GF-D8 (cell line): ENCODE measurements at regions not wholly inside any gene's neighbourhood (a gene's known extent, or its start where the extent isn't known, plus 50 kb on each side); places are given as distances from the start of the nearest gene placed in this dataset.
"Not testable (repeated sequence)": the region's sequence is repeated elsewhere in the genome, so short reads cannot be mapped to it uniquely, and the experiment has no call there.

Source experiments
- DNase-seq: peaks from one replicate; lab custom pipeline; 2025; lab: John Stamatoyannopoulos, UW

DNA sequence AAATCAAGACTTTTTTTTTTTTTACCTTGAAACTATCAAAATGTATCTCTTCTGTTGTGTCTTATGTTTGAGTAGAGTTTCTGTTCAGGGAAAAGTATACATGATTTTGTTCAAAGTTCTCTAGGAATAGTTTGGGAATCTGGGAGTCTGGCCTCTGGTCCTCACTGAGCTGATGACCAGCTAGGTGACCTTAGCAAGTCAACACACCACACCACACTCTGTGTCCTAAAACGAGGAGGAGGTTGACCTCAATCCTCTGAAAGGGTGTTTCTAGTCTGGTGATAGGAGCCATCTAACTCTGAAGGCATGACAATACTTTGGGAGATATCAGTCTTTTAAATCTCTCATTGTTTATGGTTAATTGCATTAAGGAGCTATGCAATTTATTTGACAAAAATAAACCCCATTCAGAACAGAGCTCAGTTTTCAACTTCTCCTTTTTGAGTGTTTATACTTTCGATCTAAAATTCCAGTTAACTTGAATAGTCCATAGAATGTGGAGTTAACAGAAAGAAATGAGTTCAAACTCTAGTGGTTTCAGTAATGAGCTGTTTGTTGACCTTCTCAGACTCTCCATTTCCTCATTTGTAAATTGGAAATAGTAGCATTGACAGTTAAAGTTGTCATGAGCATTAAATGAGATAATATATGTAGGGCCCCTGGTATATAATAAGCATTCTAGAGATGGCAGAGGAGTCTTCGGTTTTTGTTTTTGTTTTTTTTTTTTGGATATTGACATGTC, 112.2 kb upstream of the LRRN1 start:
- no peak for DNase-seq

- no peak for DNase-seq
Observed at GRCh38 chr3:3685721-3686120, 113.5 kb upstream of the LRRN1 start.

- no peak for DNase-seq
Observed at GRCh38 chr3:3683261-3683660, 116.0 kb upstream of the LRRN1 start.

DNA sequence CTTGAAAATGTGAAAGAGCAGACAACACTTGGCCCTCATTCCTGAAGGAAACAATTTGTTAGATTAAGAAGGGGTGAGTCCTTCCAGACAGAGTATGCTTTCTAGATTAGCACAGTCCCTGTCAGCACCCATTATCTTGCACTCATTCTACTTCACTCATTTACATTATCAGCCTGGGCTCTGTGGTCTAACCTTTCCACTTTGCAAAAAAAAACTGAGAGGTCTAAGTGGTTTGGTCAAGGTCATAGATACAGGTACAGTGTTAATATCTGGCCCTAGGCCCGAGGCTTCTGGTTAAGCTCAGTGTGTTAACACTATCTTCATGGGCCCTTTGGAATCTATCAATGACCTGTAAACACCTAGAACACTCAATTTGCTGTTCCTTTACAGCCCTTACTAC, 123.4 kb upstream of the LRRN1 start:
- DNase-seq: no peak

GRCh38 chr3:3675186-3675585, 124.0 kb upstream of the LRRN1 start:
- DNase-seq: no peak

DNA sequence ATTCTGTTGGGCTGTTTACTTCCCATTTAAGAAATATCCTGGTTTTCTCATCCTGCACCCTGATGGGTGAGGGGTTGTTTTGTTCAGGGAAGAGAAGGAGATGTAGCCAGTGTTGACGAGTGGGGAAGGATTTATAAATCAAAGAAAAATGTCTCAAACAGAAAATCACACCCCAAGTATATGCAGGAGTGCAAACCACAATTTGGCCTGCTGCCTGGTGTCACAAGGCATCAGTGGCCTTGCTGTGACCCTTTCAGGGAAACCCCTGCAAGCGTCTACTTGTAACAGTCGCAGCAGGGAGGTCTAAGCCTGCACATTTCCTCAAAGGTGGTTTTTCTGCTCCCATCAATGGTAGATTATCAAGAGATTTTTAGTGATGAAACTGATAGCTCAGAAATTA, 132.6 kb upstream of the LRRN1 start:
- DNase-seq: no peak

DNA sequence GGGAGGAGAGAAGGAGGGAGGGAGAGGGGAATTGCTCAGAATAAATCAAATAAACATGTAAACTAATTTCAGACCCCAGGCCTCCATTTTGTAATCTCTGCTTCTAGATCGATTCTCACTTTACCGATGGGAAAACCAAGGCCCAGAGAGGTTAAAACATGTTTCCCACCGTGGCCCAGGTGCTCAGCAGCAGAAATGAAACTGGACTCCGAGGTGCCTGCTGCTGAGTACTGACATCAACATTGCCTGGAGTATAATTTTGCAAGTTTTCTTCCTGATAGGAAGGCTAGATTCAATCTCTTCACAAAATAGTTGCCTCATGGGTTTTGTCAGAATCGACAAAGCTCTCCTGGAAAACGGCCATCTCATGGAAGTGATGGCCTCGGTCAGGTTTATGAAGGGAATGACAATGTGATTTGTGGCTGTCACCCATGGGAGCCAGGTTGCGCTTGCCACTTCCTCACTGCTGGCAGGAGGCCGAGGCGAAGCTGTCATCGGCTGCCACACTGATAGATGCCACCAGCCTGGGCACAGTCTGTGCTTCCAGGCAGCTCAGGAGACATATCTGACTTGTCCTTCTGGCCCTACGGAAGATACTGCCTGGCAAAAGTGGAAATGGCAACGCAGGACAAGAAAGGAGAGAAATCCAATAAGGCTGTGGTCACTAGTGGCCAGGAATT, 133.1 kb upstream of the LRRN1 start:
- no peak for DNase-seq

DNA sequence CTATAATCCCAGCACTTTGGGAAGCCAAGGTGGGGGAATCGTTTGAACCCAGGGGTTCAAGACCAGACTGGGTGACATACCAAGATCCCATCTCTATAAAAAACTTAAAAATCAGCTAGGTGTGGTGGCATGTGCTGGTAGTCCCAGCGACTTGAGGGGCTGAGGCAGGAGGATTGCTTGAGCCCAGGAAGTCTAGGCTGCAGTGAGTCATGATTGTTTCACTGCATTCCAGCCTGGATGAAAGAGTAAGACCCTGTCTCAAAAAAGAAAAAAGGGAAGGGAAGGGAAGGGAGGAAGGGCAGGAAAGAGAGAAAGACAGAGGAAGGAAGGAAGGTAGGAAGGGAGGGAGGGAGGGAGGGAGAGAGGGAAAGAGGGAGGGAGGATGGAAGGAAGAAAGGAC, 133.7 kb upstream of the LRRN1 start:
- DNase-seq: no peak

DNA sequence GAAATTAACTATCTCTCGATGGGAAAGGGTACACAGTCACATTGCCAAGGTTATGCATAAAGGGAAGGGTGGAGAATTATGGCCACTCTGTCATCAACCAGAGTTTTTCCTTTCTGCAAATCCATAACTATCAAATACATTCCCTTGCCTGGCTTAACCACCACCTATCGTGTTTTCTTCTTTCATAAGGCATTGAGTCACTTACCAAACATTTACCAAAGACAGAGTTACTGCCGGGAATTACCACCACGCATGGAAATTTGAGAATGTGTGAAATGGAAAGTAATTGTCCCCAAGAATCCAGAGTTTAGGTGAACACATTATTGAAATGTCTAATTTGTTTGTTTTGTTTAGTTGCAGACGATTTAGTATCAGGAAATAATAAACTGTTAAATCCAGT, 134.3 kb upstream of the LRRN1 start:
- no peak for DNase-seq

- DNase-seq: no peak
Observed at GRCh38 chr3:3662610-3663009, 136.6 kb upstream of the LRRN1 start.

DNA sequence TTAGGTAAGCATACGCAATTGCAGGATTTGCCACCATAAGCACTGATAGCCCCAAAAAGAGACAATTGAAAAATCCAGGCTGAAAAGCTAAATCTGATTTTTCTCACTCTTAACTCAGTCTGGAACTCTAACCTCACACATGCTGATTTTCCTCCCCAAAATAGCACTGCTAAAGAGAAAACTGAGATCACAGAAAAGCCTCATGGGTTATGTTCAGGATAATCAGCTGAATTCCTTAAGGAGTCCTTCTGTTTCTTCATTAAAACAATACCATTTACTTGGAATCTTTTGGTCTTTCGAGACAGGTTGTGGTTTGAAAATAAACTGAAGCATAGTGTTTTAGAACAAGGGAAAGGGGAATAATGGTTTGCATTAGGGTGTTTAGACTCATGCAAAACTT, 144.3 kb upstream of the LRRN1 start:
- DNase-seq: no peak

- DNase-seq: no peak
Observed at GRCh38 chr3:3648988-3649679, 150.1 kb upstream of the LRRN1 start.

- no peak for DNase-seq
Observed at GRCh38 chr3:3646934-3647333, 152.3 kb upstream of the LRRN1 start.

DNA sequence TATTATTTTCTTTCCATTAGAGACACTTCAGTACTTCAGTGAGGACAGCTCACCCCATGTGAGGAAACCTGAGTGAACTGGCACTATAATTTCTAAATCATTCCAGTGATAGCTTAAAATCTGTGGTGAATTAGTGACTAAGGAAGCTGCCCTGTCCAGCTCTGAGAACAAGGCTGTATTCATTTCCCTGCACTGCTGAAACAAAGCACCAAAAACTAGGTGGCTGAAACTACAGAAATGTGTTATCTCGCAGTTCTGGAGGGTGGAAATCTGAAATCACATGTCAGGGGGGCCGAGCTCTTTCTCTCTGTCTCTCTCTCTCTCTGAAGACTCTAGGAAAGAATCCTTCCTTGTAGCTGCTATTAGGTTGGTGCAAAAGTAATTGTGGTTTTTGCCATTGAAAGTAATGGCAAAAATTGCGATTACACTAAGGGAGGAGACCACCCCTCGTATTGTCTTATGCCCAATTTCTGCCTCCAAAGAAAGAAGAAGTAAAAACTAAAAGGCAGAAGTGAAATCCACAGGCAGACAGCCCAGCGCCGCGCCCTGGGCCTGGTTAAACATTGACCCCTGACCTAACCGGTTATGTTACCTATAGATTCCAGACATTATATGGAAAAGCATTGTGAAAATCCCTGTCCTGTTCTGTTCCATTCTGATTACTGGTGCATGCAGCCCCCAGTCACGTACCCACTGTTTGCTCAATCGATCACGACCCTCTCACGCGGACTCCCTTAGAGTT, 153.0 kb upstream of the LRRN1 start:
- not testable (repeated sequence) for DNase-seq

DNA sequence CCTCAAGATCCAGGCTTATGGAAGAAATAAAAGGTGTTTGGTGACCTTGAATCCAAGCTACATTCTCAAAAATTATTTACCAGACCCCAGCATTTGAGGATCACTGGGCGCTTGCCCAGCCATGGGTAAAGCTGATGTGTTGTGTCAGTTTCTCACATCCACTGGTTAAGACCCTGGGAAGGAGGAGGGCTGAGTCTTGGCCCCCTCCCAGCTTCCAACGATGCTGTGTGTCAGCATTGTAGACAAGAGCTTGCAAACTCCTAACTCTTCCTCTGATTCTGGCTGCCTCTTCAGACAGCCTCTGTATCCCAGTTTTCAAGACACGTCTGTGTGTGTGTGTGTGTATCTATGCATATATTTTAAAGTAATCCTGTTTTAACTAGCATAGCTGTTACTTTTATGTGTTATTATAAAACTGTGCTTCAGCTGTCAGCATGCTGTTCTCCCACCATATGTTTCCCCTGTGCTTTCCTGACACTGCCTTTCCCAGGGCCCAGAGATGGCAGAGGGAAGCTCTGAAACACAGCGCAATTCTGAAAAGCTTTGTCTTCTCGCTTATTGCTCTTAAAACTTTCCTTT, 157.3 kb upstream of the LRRN1 start:
- DNase-seq: no peak

DNA sequence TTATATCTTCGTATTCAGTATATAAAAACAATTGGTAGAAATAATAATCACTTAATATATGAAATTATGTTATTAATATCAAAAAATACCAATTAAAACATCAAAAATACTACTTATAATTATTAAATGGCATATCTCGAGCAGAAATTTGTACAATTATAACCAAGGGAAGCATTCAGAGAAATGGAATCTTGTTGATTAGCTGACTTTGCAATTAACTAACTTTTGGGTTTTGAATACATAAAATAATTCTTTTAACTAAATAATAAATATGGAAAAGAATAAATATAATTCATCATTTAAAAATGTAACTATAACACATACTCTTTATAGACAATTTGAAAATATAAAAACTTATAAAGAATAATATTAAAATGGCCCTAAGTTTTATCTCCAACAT, 160.2 kb upstream of the LRRN1 start:
- DNase-seq: no peak

GRCh38 chr3:3636815-3637214, 162.4 kb upstream of the LRRN1 start:
- DNase-seq: no peak

- DNase-seq: no peak
Observed at GRCh38 chr3:3635109-3635508, 164.1 kb upstream of the LRRN1 start.

GRCh38 chr3:3634326-3634725, 164.9 kb upstream of the LRRN1 start:
- no peak for DNase-seq

GRCh38 chr3:3633761-3634160, 165.5 kb upstream of the LRRN1 start:
- DNase-seq: no peak

DNA sequence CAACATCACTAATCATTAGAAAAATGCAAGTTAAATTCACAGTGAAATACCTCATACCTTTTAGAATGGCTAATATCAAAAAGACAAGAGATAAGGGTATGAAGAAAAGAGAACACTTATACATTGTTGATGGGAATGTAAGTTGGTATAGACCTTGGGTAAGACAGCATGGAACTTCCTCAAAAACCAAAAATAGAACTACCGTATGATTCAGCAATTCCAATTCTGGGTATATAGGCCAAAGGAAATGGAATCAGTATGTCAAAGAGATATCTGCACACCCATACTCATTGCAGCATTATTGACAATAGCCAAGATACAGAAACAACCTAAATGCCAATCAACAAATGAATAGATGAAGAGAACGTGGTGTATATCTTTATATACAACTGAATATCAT, 166.8 kb upstream of the LRRN1 start:
- peak; percentile 27 for DNase-seq

DNA sequence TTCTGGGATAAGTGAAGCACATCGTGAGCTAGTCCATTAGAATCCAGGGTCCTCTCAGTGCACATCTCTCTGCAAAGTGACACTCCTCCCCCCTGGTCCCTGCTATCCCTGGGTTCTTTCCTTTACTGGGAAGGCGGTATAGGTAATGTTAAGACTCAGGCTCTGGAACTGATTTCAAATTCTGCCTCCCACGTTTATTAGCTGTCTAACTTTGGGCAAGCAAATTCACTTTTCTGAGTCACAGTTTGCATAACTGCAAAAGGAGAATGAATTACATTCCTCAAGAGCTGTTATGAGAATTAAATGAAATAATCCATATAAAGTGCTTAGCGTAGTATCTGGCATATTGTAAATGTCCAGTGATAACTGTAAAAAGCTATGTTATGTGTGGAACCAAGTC, 168.1 kb upstream of the LRRN1 start:
- no peak for DNase-seq
